ENCODE measurements at regions not wholly inside any gene's neighbourhood (a gene's known extent, or its start where the extent isn't known, plus 50 kb on each side); places are given as distances from the start of the nearest gene placed in this dataset.

- Mint-ChIP-seq H3K27me3 (ENCODE audit: low read depth) (peaks cover 79% of the 10 kb centered on the region), H3K4me1 (peaks cover 29 to 39% of the 10 kb centered on the region in 2 experiments)
These were observed 121.7 kb upstream of the RRP15 start for GRCh38 chr1:218163371-218163770.

More at GRCh38 chr1:218163371-218163770, 121.7 kb upstream of the RRP15 start:
- no peak overlapping the region for H2AK5ac ChIP-seq (ENCODE audit: insufficient read length, low read length)
- no peak overlapping the region for H3K27ac ChIP-seq (ENCODE audit: insufficient read length, low read depth, low read length)
- H3K4me1 ChIP-seq (ENCODE audit: insufficient read depth, low read length), result no peaks in the 10 kb centered on the region
- Mint-ChIP-seq H3K27ac (no peak overlapping the region), H3K36me3 (ENCODE audit: insufficient read depth in 1 of 3, low read depth in 3 of 3) (no peaks in the 10 kb centered on the region), H3K9me3 (peaks cover 0 to 4% of the 10 kb centered on the region in 2 experiments; a peak in 2 of 5 replicates), H3K4me3 (no peak overlapping the region)
- no peak overlapping the region for H3K18ac ChIP-seq (ENCODE audit: insufficient read length, low read depth, low read length)
- H3K23me2 ChIP-seq (ENCODE audit: insufficient read length, low read depth, low read length, poor library complexity, severe bottlenecking), result peaks cover 9% of the 10 kb centered on the region
- H2AFZ ChIP-seq (ENCODE audit: low read length), result no peak overlapping the region
- H2BK15ac ChIP-seq (ENCODE audit: low read depth, low read length), result no peak overlapping the region
- H2BK20ac ChIP-seq (ENCODE audit: low read depth, low read length, poor library complexity, severe bottlenecking), result no peak overlapping the region
- TF ChIP-seq, protein P1, sequence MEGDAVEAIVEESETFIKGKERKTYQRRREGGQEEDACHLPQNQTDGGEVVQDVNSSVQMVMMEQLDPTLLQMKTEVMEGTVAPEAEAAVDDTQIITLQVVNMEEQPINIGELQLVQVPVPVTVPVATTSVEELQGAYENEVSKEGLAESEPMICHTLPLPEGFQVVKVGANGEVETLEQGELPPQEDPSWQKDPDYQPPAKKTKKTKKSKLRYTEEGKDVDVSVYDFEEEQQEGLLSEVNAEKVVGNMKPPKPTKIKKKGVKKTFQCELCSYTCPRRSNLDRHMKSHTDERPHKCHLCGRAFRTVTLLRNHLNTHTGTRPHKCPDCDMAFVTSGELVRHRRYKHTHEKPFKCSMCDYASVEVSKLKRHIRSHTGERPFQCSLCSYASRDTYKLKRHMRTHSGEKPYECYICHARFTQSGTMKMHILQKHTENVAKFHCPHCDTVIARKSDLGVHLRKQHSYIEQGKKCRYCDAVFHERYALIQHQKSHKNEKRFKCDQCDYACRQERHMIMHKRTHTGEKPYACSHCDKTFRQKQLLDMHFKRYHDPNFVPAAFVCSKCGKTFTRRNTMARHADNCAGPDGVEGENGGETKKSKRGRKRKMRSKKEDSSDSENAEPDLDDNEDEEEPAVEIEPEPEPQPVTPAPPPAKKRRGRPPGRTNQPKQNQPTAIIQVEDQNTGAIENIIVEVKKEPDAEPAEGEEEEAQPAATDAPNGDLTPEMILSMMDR (conservative IDR thresholded peaks at IDR 0.05), result no peak
- no peak overlapping the region for H4K8ac ChIP-seq (replicated peaks; ENCODE audit: insufficient read length, low read depth, low read length)
- H2BK12ac ChIP-seq (ENCODE audit: insufficient read length, low read depth, low read length), result no peak overlapping the region
- H4K91ac ChIP-seq (ENCODE audit: insufficient read length, low read depth, low read length), result no peak overlapping the region
- no peaks in the 10 kb centered on the region for H4K20me1 ChIP-seq (ENCODE audit: control insufficient read depth, insufficient read depth, insufficient read length)
- no peak overlapping the region for H3K23ac ChIP-seq (ENCODE audit: insufficient read length, low read depth, low read length)
- no peak overlapping the region for H3T11ph ChIP-seq (ENCODE audit: low read length)
- no peak overlapping the region for H4K5ac ChIP-seq (ENCODE audit: insufficient read length, low read depth, low read length)
- no peak for DNase-seq
- no peaks in the 10 kb centered on the region for H3K79me2 ChIP-seq (ENCODE audit: insufficient read depth, low read length)
- no peak overlapping the region for H2BK120ac ChIP-seq (ENCODE audit: low read depth, low read length, poor library complexity, severe bottlenecking)
- H3K79me1 ChIP-seq (ENCODE audit: insufficient read depth, low read depth, low read length, poor library complexity, severe bottlenecking), result no peaks in the 10 kb centered on the region
- no peak overlapping the region for H3K9ac ChIP-seq (ENCODE audit: extremely low read depth, insufficient read length, low read length)
- H3K4ac ChIP-seq (ENCODE audit: low read depth, low read length), result no peak overlapping the region
- no CpG with 5 or more reads among the region's 7 CpGs for WGBS (ENCODE audit: extremely low coverage, insufficient read length, low lambda C conversion rate)
- no peak overlapping the region for H3K14ac ChIP-seq (ENCODE audit: insufficient read depth, low read length)
- H2BK5ac ChIP-seq (ENCODE audit: insufficient read length, low read length), result no peak overlapping the region
- no peaks in the 10 kb centered on the region; the same call in 1 of the 2 replicates for H3K27me3 ChIP-seq (ENCODE audit: insufficient read depth, low read length)
- H3K56ac ChIP-seq (ENCODE audit: insufficient read length, low read depth, low read length), result no peak overlapping the region
- H3K4me2 ChIP-seq (ENCODE audit: insufficient read depth, insufficient read length, low read length), result peak overlapping the region; percentile 72
- no peaks in the 10 kb centered on the region for H3K9me3 ChIP-seq (ENCODE audit: control insufficient read depth, low read depth, low read length)

All from H9 (cell line).